Cardiac muscle cell (in vitro differentiated cells and primary cell): ENCODE measurements at regions not wholly inside any gene's neighbourhood (a gene's known extent, or its start where the extent isn't known, plus 50 kb on each side); places are given as distances from the start of the nearest gene placed in this dataset.

ENCODE experiments used
- DNase-seq, 2 donors: peaks; one replicate each; pipeline versions ENCODE4 v3.0.0 to v3.0.0-alpha.2; 2010 to 2017; ENCODE audit warnings: low read depth in 1 of 2, low spot score in 1 of 2
- H3K27ac ChIP-seq: fragments of 200-600 bp; sonication (generic); 2 replicates; pipeline ENCODE4 v1.5.1; 2016
- H3K27me3 ChIP-seq: fragments of 200-600 bp; sonication (generic); 2 replicates; pipeline ENCODE4 v1.6.0; 2016; ENCODE audit warnings: control low read depth
- H3K36me3 ChIP-seq: fragments of 200-600 bp; sonication (generic); 2 replicates; pipeline ENCODE4 v1.5.1; 2016; ENCODE audit warnings: control low read depth
- H3K4me1 ChIP-seq: fragments of 200-600 bp; sonication (generic); 2 replicates; pipeline ENCODE4 v1.8.1; 2017; ENCODE audit warnings: low read depth, mild to moderate bottlenecking, mixed run types
- H3K4me3 ChIP-seq: fragments of 200-600 bp; sonication (generic); 2 replicates; pipeline ENCODE4 v1.5.1; 2016; ENCODE audit warnings: mild to moderate bottlenecking
- H3K9me3 ChIP-seq: fragments of 200-600 bp; sonication (generic); 2 replicates; pipeline ENCODE4 v1.5.1; 2017; ENCODE audit warnings: low read depth, mild to moderate bottlenecking, control low read depth
- CTCF ChIP-seq: IDR thresholded peaks from 2 replicates; pipeline ENCODE4 v1.5.1; 2012; ENCODE audit warnings: low read depth, mild to moderate bottlenecking, low read length

- H3K27me3 ChIP-seq, result no peaks in the 10 kb centered on the region
- TF ChIP-seq CTCF, result no peak
- H3K27ac ChIP-seq, result no peak overlapping the region
- no peaks in the 10 kb centered on the region for H3K9me3 ChIP-seq
- H3K4me3 ChIP-seq, result no peak overlapping the region
- H3K36me3 ChIP-seq, result no peaks in the 10 kb centered on the region
- no peak for DNase-seq
- H3K4me1 ChIP-seq, result peaks cover 4% of the 10 kb centered on the region
Measured at GRCh38 chr14:35218963-35219362, 73.2 kb upstream of the PSMA6 start.

- H3K27me3 ChIP-seq, result no peaks in the 10 kb centered on the region
- no peak overlapping the region for H3K27ac ChIP-seq
- no peak for TF ChIP-seq CTCF
- H3K9me3 ChIP-seq, result no peaks in the 10 kb centered on the region
- peaks cover 4% of the 10 kb centered on the region for H3K4me1 ChIP-seq
- H3K36me3 ChIP-seq, result no peaks in the 10 kb centered on the region
- H3K4me3 ChIP-seq, result no peak overlapping the region
- no peak for DNase-seq
Measured at GRCh38 chr14:35220027-35220676, 72.0 kb upstream of the PSMA6 start.

GRCh38 chr14:35220920-35221319 is 71.3 kb upstream of the PSMA6 start:
- Histone ChIP-seq H3K27me3 (no peaks in the 10 kb centered on the region), H3K27ac (no peak overlapping the region), H3K4me1 (no peaks in the 10 kb centered on the region), H3K4me3 (no peak overlapping the region), H3K9me3 (no peaks in the 10 kb centered on the region), H3K36me3 (no peaks in the 10 kb centered on the region)
- TF ChIP-seq CTCF, result no peak
- no peak for DNase-seq

GRCh38 chr14:35221462-35221861 is 70.7 kb upstream of the PSMA6 start:
- no peak for TF ChIP-seq CTCF
- Histone ChIP-seq H3K4me3 (no peak overlapping the region), H3K27me3 (no peaks in the 10 kb centered on the region), H3K36me3 (no peaks in the 10 kb centered on the region), H3K27ac (no peak overlapping the region), H3K4me1 (no peaks in the 10 kb centered on the region), H3K9me3 (no peaks in the 10 kb centered on the region)
- no peak for DNase-seq

- no peaks in the 10 kb centered on the region for H3K4me1 ChIP-seq
- H3K9me3 ChIP-seq, result no peaks in the 10 kb centered on the region
- no peak overlapping the region for H3K27ac ChIP-seq
- no peak for DNase-seq
- no peak overlapping the region for H3K4me3 ChIP-seq
- H3K36me3 ChIP-seq, result no peaks in the 10 kb centered on the region
- no peaks in the 10 kb centered on the region for H3K27me3 ChIP-seq
- TF ChIP-seq CTCF, result no peak
Measured at GRCh38 chr14:35222324-35222723, 69.9 kb upstream of the PSMA6 start.
